GM21737 (cell line): ENCODE measurements at regions not wholly inside any gene's neighbourhood (a gene's known extent, or its start where the extent isn't known, plus 50 kb on each side); places are given as distances from the start of the nearest gene placed in this dataset.

Experiments used
- ATAC-seq: cut with Tn5 transposase; IDR thresholded peaks from one replicate; pipeline ENCODE4 v1.9.1; 2021; ENCODE audit warnings: mild to moderate bottlenecking, moderate library complexity; ENCODE audit not compliant: unreplicated experiment

- no peak for ATAC-seq
Observed at GRCh38 chr14:58833634-58834378, 196.0 kb downstream of the DACT1 start.

GRCh38 chr14:58836303-58836974 is 198.7 kb downstream of the DACT1 start:
- no peak for ATAC-seq

- no peak for ATAC-seq
Observed at GRCh38 chr14:58839233-58839632, 201.5 kb downstream of the DACT1 start.

- no peak for ATAC-seq
Observed at GRCh38 chr14:58844544-58844943, 206.8 kb downstream of the DACT1 start.

- no peak for ATAC-seq
Observed at GRCh38 chr14:58846682-58847465, 209.1 kb downstream of the DACT1 start.

- ATAC-seq = no peak
Observed at GRCh38 chr14:58848365-58848764, 210.6 kb downstream of the DACT1 start.

- ATAC-seq = no peak
Observed at GRCh38 chr14:58849601-58850000, 211.8 kb downstream of the DACT1 start.

- no peak for ATAC-seq
Observed at GRCh38 chr14:58850011-58850410, 212.2 kb downstream of the DACT1 start.

- ATAC-seq = no peak
Observed at GRCh38 chr14:58861586-58861985, 223.8 kb downstream of the DACT1 start.

- ATAC-seq = no peak
Observed at GRCh38 chr14:58862416-58863160, 224.8 kb downstream of the DACT1 start.

GRCh38 chr14:58863661-58864345 is 226.0 kb downstream of the DACT1 start:
- no peak for ATAC-seq

- ATAC-seq = no peak
Observed at GRCh38 chr14:58864751-58865513, 227.2 kb downstream of the DACT1 start.

- ATAC-seq = no peak
Observed at GRCh38 chr14:58865514-58866281, 227.9 kb downstream of the DACT1 start.

GRCh38 chr14:58866391-58866790 is 228.6 kb downstream of the DACT1 start:
- no peak for ATAC-seq

- ATAC-seq = no peak
Observed at GRCh38 chr14:58870961-58871360, 233.2 kb downstream of the DACT1 start.

- no peak for ATAC-seq
Observed at GRCh38 chr14:58871573-58871972, 233.8 kb downstream of the DACT1 start.

GRCh38 chr14:58872061-58872460 is 234.3 kb downstream of the DACT1 start:
- ATAC-seq = no peak

GRCh38 chr14:58873228-58873953 is 235.6 kb downstream of the DACT1 start:
- no peak for ATAC-seq
